Body of pancreas (tissue), 4 donors: ENCODE measurements at regions not wholly inside any gene's neighbourhood (a gene's known extent, or its start where the extent isn't known, plus 50 kb on each side); places are given as distances from the start of the nearest gene placed in this dataset.

Experiments used
- CTCF ChIP-seq, 7 experiments: fragments of 450-650 bp in 4 of 7; fragments of 200-600 bp in 3 of 7; sonication (generic) in 3 of 7; IDR thresholded peaks; one replicate each; pipeline ENCODE4 v1.5.1; 2016 to 2019; ENCODE audit warnings: antibody characterized with exemption in 7 of 7
- POLR2A ChIP-seq, 3 donors: fragments of 450-650 bp; IDR thresholded peaks; one replicate each; pipeline ENCODE4 v1.6.1; 2016; ENCODE audit warnings: antibody characterized with exemption in 3 of 3, mild to moderate bottlenecking in 2 of 3

GRCh38 chr6:165835410-165835851 lies 172.4 kb upstream of the PDE10A start:
- TF ChIP-seq CTCF (IDR thresholded peaks at IDR 0.05): no peak
- TF ChIP-seq POLR2A (IDR thresholded peaks at IDR 0.05): no peak
